HL-60 (cell line): ENCODE measurements at regions not wholly inside any gene's neighbourhood (a gene's known extent, or its start where the extent isn't known, plus 50 kb on each side); places are given as distances from the start of the nearest gene placed in this dataset.
"Not testable (repeated sequence)": the region's sequence is repeated elsewhere in the genome, so short reads cannot be mapped to it uniquely, and the experiment has no call there.

Source experiments
- DNase-seq, 2 experiments: peaks; one replicate each; pipeline ENCODE4 v3.0.0-alpha.2; 2010 to 2020; ENCODE audit warnings: low read depth in 1 of 2, low spot score in 1 of 2
- H3K27ac ChIP-seq: fragments of 250-450 bp; sonication (Bioruptor Pico); replicated peaks from 2 replicates; pipeline ENCODE4 v1.5.1; 2020; ENCODE audit warnings: mild to moderate bottlenecking, moderate library complexity
- H3K27me3 ChIP-seq: fragments of 250-450 bp; sonication (Bioruptor Pico); 2 replicates; pipeline ENCODE4 v1.5.1; 2021; ENCODE audit warnings: mild to moderate bottlenecking, moderate library complexity; ENCODE audit not compliant: insufficient read depth, poor library complexity, severe bottlenecking
- H3K4me3 ChIP-seq: replicated peaks from 2 replicates; pipeline ENCODE4 v1.5.1; 2011; ENCODE audit warnings: mild to moderate bottlenecking, control low read depth, low read length; ENCODE audit not compliant: insufficient read depth
- CTCF ChIP-seq: IDR thresholded peaks from one replicate; pipeline ENCODE4 v1.5.1; 2011; ENCODE audit warnings: low read length, control low read depth, inconsistent platforms; ENCODE audit not compliant: insufficient read depth
- GABPA ChIP-seq: IDR thresholded peaks from 2 replicates; pipeline ENCODE4 v1.6.1; 2012; ENCODE audit warnings: low read depth
- POLR2AphosphoS5 ChIP-seq: IDR thresholded peaks from 2 replicates; pipeline ENCODE4 v1.6.1; 2012; ENCODE audit warnings: low read depth
- REST ChIP-seq: IDR thresholded peaks from 2 replicates; pipeline ENCODE4 v1.6.1; 2012; ENCODE audit warnings: low read depth; ENCODE audit not compliant: insufficient replicate concordance
- SPI1 ChIP-seq: IDR thresholded peaks from 2 replicates; pipeline ENCODE4 v1.6.1; 2012; ENCODE audit warnings: low read depth, mild to moderate bottlenecking, borderline replicate concordance

GRCh38 chr2:52260904-52261303 is 1229.0 kb upstream of the NRXN1 start:
- no peaks in the 10 kb centered on the region for H3K27me3 ChIP-seq
- H3K27ac ChIP-seq = no peak overlapping the region
- no peak overlapping the region for H3K4me3 ChIP-seq
- DNase-seq = no peak
- TF ChIP-seq CTCF (no peak), SPI1 (no peak), POLR2AphosphoS5 (no peak), GABPA (no peak), REST (no peak)

- not testable (repeated sequence) for H3K27ac ChIP-seq, DNase-seq, H3K27me3 ChIP-seq, H3K4me3 ChIP-seq
Observed at GRCh38 chr2:52258967-52259366, 1227.0 kb upstream of the NRXN1 start.

- Histone ChIP-seq H3K27me3 (no peaks in the 10 kb centered on the region), H3K4me3 (no peak overlapping the region), H3K27ac (no peak overlapping the region)
- DNase-seq = no peak
- TF ChIP-seq POLR2AphosphoS5 = no peak
- TF ChIP-seq CTCF = no peak
- TF ChIP-seq SPI1 = no peak
- TF ChIP-seq GABPA = no peak
- no peak for TF ChIP-seq REST
Observed at GRCh38 chr2:52258038-52258437, 1226.1 kb upstream of the NRXN1 start.

GRCh38 chr2:52253416-52253980 is 1221.6 kb upstream of the NRXN1 start:
- TF ChIP-seq CTCF (no peak), SPI1 (no peak), GABPA (no peak), POLR2AphosphoS5 (no peak), REST (no peak)
- no peak overlapping the region for H3K4me3 ChIP-seq
- DNase-seq = no peak
- no peak overlapping the region for H3K27ac ChIP-seq
- no peaks in the 10 kb centered on the region for H3K27me3 ChIP-seq
